HepG2 (cell line): ENCODE measurements at regions not wholly inside any gene's neighbourhood (a gene's known extent, or its start where the extent isn't known, plus 50 kb on each side); places are given as distances from the start of the nearest gene placed in this dataset.

ENCODE experiments used
- FOXO1 ChIP-seq: sonication (generic); formaldehyde crosslinking; IDR thresholded peaks from 2 replicates; pipeline ENCODE4 v1.4.0; 2020; ENCODE audit warnings: missing genetic modification reagents
- HOXA7 ChIP-seq: sonication (generic); formaldehyde crosslinking; IDR thresholded peaks from 2 replicates; pipeline ENCODE4 v1.8.1; 2022; ENCODE audit warnings: mild to moderate bottlenecking, missing genetic modification reagents, moderate library complexity
- MAFK ChIP-seq, 2 experiments: IDR thresholded peaks in 1 of 2; conservative IDR thresholded peaks in 1 of 2; 2 replicates each; pipeline ENCODE4 v1.6.1; 2011; ENCODE audit warnings: improper control_type of control experiment in 2 of 2, low read length in 2 of 2
- NR2F1 ChIP-seq, 2 experiments: fragments of 450-650 bp in 1 of 2; formaldehyde crosslinking in 1 of 2; IDR thresholded peaks; 2 replicates each; pipeline versions ENCODE4 v1.5.0 to v1.6.1; 2016 to 2020; ENCODE audit warnings: mild to moderate bottlenecking in 1 of 2, missing compliant biosample characterization in 1 of 2, missing genetic modification reagents in 1 of 2, moderate library complexity in 1 of 2
- PAXIP1 ChIP-seq: sonication (generic); formaldehyde crosslinking; conservative IDR thresholded peaks from 2 replicates; pipeline ENCODE4 v1.4.0; 2020; ENCODE audit warnings: mild to moderate bottlenecking, missing genetic modification reagents, moderate library complexity
- PHF8 ChIP-seq: sonication (generic); formaldehyde crosslinking; IDR thresholded peaks from 2 replicates; pipeline ENCODE4 v1.5.0; 2020; ENCODE audit warnings: missing genetic modification reagents
- SMARCC2 ChIP-seq: fragments of 450-650 bp; IDR thresholded peaks from 2 replicates; pipeline ENCODE4 v1.6.1; 2017; ENCODE audit warnings: antibody characterized with exemption, mild to moderate bottlenecking
- ZNF101 ChIP-seq: sonication (generic); formaldehyde crosslinking; IDR thresholded peaks from 2 replicates; pipeline ENCODE4 v1.4.0; 2020; ENCODE audit warnings: mild to moderate bottlenecking, low read depth, missing genetic modification reagents, borderline replicate concordance
- ZNF143 ChIP-seq: sonication (generic); formaldehyde crosslinking; IDR thresholded peaks from 2 replicates; pipeline ENCODE4 v1.4.0; 2020; ENCODE audit warnings: missing genetic modification reagents
- ZNF225 ChIP-seq: sonication (generic); formaldehyde crosslinking; IDR thresholded peaks from 2 replicates; pipeline ENCODE4 v1.4.0; 2020; ENCODE audit warnings: mild to moderate bottlenecking, missing genetic modification reagents
- ZNF33B ChIP-seq: sonication (generic); formaldehyde crosslinking; IDR thresholded peaks from 2 replicates; pipeline ENCODE4 v1.5.1; 2020; ENCODE audit warnings: mild to moderate bottlenecking, missing genetic modification reagents
- ZNF362 ChIP-seq: sonication (generic); formaldehyde crosslinking; IDR thresholded peaks from 2 replicates; pipeline ENCODE4 v1.4.0; 2020; ENCODE audit warnings: missing genetic modification reagents, mild to moderate bottlenecking, borderline replicate concordance
- ZNF576 ChIP-seq: sonication (generic); formaldehyde crosslinking; IDR thresholded peaks from 2 replicates; pipeline ENCODE4 v1.4.0; 2020; ENCODE audit warnings: mild to moderate bottlenecking, missing genetic modification reagents
- TF ChIP-seq, protein P1 (sequence below): sonication (generic); formaldehyde crosslinking; IDR thresholded peaks from 2 replicates; pipeline ENCODE4 v1.5.1; 2020; ENCODE audit warnings: mild to moderate bottlenecking, missing genetic modification reagents, moderate library complexity
- TF ChIP-seq, protein P2 (sequence below): IDR thresholded peaks from 2 replicates; pipeline ENCODE4 v1.6.1; 2012; ENCODE audit warnings: inconsistent platforms
- TF ChIP-seq, protein P3 (sequence below): sonication (generic); formaldehyde crosslinking; IDR thresholded peaks from 2 replicates; pipeline ENCODE4 v1.9.0; 2021; ENCODE audit warnings: missing genetic modification reagents, mild to moderate bottlenecking, borderline replicate concordance
- TF ChIP-seq, protein P4 (sequence below): sonication (generic); formaldehyde crosslinking; IDR thresholded peaks from 2 replicates; pipeline ENCODE4 v1.4.0; 2020; ENCODE audit warnings: missing genetic modification reagents

GRCh38 chr3:110743202-110743601 lies 328.4 kb upstream of the NECTIN3 start (continued):
- TF ChIP-seq, protein P1, sequence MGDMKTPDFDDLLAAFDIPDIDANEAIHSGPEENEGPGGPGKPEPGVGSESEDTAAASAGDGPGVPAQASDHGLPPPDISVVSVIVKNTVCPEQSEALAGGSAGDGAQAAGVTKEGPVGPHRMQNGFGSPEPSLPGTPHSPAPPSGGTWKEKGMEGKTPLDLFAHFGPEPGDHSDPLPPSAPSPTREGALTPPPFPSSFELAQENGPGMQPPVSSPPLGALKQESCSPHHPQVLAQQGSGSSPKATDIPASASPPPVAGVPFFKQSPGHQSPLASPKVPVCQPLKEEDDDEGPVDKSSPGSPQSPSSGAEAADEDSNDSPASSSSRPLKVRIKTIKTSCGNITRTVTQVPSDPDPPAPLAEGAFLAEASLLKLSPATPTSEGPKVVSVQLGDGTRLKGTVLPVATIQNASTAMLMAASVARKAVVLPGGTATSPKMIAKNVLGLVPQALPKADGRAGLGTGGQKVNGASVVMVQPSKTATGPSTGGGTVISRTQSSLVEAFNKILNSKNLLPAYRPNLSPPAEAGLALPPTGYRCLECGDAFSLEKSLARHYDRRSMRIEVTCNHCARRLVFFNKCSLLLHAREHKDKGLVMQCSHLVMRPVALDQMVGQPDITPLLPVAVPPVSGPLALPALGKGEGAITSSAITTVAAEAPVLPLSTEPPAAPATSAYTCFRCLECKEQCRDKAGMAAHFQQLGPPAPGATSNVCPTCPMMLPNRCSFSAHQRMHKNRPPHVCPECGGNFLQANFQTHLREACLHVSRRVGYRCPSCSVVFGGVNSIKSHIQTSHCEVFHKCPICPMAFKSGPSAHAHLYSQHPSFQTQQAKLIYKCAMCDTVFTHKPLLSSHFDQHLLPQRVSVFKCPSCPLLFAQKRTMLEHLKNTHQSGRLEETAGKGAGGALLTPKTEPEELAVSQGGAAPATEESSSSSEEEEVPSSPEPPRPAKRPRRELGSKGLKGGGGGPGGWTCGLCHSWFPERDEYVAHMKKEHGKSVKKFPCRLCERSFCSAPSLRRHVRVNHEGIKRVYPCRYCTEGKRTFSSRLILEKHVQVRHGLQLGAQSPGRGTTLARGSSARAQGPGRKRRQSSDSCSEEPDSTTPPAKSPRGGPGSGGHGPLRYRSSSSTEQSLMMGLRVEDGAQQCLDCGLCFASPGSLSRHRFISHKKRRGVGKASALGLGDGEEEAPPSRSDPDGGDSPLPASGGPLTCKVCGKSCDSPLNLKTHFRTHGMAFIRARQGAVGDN (CRISPR knock-in tag): no peak
- TF ChIP-seq ZNF225 (CRISPR knock-in tag): no peak
- TF ChIP-seq, protein P2, sequence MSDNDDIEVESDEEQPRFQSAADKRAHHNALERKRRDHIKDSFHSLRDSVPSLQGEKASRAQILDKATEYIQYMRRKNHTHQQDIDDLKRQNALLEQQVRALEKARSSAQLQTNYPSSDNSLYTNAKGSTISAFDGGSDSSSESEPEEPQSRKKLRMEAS: no peak
- no peak for TF ChIP-seq ZNF576
- no peak for TF ChIP-seq ZNF101 (CRISPR knock-in tag)
- TF ChIP-seq, protein P3, sequence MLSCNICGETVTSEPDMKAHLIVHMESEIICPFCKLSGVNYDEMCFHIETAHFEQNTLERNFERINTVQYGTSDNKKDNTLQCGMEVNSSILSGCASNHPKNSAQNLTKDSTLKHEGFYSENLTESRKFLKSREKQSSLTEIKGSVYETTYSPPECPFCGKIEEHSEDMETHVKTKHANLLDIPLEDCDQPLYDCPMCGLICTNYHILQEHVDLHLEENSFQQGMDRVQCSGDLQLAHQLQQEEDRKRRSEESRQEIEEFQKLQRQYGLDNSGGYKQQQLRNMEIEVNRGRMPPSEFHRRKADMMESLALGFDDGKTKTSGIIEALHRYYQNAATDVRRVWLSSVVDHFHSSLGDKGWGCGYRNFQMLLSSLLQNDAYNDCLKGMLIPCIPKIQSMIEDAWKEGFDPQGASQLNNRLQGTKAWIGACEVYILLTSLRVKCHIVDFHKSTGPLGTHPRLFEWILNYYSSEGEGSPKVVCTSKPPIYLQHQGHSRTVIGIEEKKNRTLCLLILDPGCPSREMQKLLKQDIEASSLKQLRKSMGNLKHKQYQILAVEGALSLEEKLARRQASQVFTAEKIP (CRISPR knock-in tag): no peak
- TF ChIP-seq SMARCC2: no peak
- TF ChIP-seq PHF8 (CRISPR knock-in tag): no peak
- no peak for TF ChIP-seq NR2F1 (CRISPR knock-in tag; IDR thresholded peaks at IDR 0.05)
- peak; percentile 80 for TF ChIP-seq PAXIP1 (CRISPR knock-in tag)
- no peak for TF ChIP-seq ZNF33B (CRISPR knock-in tag)
- no peak for TF ChIP-seq ZNF143 (CRISPR knock-in tag)
- no peak for TF ChIP-seq HOXA7 (CRISPR knock-in tag)
- TF ChIP-seq FOXO1 (CRISPR knock-in tag): peak; percentile 42; the same call in 1 of the 2 replicates
- TF ChIP-seq MAFK (conservative IDR thresholded peaks at IDR 0.05 in 1 of 2, IDR thresholded peaks at IDR 0.05 in 1 of 2; ENCODE audit: low read length in 2 of 2): 0 out of 4 replicates have a peak, but pooled peaks of 1 of the 2 experiments have one; percentile 2
- TF ChIP-seq, protein P4, sequence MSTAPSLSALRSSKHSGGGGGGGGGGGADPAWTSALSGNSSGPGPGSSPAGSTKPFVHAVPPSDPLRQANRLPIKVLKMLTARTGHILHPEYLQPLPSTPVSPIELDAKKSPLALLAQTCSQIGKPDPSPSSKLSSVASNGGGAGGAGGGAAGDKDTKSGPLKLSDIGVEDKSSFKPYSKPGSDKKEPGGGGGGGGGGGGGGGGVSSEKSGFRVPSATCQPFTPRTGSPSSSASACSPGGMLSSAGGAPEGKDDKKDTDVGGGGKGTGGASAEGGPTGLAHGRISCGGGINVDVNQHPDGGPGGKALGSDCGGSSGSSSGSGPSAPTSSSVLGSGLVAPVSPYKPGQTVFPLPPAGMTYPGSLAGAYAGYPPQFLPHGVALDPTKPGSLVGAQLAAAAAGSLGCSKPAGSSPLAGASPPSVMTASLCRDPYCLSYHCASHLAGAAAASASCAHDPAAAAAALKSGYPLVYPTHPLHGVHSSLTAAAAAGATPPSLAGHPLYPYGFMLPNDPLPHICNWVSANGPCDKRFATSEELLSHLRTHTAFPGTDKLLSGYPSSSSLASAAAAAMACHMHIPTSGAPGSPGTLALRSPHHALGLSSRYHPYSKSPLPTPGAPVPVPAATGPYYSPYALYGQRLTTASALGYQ (CRISPR knock-in tag): peak; percentile 86; the same call in 1 of the 2 replicates
- TF ChIP-seq ZNF362 (CRISPR knock-in tag): no peak
